HPDE6-E6E7 (cell line): ENCODE measurements at regions not wholly inside any gene's neighbourhood (a gene's known extent, or its start where the extent isn't known, plus 50 kb on each side); places are given as distances from the start of the nearest gene placed in this dataset.
"Not testable (repeated sequence)": the region's sequence is repeated elsewhere in the genome, so short reads cannot be mapped to it uniquely, and the experiment has no call there.

ENCODE experiments used
- DNase-seq: peaks from one replicate; pipeline ENCODE4 v3.0.0; 2011; ENCODE audit warnings: missing footprints; ENCODE audit errors: extremely low spot score

DNA sequence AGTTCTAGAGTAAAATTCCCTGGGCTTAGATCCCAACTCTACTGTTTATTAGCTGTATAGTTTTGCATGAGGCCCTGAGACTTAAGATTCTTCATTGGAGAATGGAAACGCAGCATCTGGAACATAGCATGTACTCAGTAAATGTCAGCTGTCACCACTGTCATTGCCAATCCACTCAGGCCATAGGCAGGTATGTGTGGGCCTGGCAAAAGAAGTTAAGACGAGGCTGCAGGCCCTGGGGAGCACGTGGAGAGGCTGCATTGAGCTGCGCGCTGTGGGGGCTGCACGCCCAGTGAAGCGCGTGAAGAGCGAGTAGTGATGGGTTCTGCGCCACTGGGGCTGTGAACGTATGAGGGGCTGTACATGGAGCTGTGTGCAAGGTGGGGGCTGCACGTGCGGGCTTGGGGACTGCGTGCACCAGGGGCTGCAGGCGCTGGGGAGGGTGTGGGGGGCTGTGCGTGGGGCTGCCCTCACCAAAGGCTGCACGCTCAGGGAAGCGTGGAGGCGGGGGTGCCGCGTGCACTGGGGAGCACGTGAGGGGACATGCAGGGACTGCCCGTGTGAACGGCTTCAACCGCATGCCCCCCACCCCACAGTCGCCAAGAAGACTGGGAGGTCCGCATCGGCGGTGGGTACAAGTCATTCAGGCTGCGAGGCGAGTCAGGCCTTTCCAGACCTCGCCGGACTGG is 85.5 kb downstream of the PRR15 start:
- no peak for DNase-seq

- DNase-seq = no peak
These were observed 86.2 kb downstream of the PRR15 start for GRCh38 chr7:29649876-29650275.

- DNase-seq = no peak
These were observed 87.8 kb downstream of the PRR15 start for GRCh38 chr7:29651477-29651876.

GRCh38 chr7:29652556-29652955 is 88.9 kb downstream of the PRR15 start:
- DNase-seq = no peak

DNA sequence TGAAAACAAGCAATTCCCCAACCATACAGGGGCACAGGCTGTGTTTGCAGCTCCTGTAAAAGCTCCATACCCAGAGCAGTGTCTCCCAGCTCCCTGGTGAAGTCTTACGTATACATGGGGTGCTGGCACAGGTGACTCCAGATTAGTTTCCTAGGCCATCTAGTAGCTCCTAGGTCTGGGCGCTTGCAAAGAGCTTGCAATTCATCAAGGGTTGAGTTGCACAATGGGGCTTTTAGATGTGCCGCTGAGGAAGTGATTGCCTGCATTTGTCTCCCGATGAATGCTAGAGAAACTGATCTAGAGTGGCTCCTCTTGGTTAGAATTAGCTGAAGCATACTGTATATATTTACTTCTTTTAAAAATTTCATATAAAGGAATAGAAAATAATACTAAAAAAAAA is 90.7 kb downstream of the PRR15 start:
- DNase-seq = not testable (repeated sequence)

- DNase-seq = no peak
These were observed 93.7 kb downstream of the PRR15 start for GRCh38 chr7:29657288-29657687.

DNA sequence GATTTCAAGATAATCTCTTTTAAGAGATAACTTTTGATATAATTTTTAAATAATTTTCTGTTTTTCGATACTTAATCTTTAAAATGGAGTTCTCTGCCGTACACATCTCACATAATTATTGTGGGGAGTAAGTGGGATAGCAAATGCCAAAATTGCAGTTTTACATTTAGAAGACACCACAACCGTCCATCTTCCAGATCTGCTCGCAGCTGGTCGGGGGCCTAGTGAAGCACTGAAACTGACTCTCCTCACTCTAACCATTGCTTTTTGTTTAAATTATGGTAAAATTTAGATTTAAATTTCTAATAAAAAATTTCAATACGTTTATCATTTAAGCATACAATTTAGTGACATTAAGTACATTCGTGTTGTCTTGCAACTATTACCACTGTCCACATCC is 94.2 kb downstream of the PRR15 start:
- DNase-seq = no peak

DNA sequence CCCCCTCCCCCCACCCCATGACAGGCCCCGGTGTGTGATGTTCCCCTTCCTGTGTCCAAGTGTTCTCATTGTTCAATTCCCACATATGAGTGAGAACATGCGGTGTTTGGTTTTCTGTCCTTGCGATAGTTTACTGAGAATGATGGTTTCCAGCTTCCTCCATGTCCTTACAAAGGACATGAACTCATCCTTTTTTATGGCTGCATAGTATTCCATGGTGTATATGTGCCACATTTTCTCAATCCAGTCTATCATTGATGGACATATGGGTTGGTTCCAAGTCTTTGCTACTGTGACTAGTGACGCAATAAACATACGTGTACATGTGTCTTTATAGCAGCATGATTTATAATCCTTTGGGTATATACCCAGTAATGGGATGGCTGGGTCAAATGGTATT is 95.6 kb downstream of the PRR15 start:
- DNase-seq = not testable (repeated sequence)

DNA sequence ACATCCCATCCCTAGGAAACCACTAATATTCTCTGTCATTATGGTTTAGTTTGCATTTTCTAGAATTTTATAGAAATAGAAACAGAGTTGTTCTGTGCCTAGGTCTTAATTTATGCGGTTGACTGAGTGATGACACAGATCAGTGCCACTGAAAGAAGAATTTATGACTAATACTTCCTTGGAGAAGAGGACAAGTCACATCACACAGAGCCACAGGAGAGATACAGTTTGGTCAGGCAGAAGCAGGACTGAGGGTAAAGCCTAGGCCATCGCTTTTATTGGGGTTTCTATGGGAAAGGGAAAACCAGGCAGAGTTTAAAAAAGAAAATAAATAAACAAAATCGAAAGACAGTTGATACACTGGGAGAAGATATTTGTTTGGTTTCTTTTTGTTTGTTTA is 99.3 kb downstream of the PRR15 start:
- not testable (repeated sequence) for DNase-seq

- DNase-seq = not testable (repeated sequence)
These were observed 101.4 kb downstream of the PRR15 start for GRCh38 chr7:29664999-29665398.

DNA sequence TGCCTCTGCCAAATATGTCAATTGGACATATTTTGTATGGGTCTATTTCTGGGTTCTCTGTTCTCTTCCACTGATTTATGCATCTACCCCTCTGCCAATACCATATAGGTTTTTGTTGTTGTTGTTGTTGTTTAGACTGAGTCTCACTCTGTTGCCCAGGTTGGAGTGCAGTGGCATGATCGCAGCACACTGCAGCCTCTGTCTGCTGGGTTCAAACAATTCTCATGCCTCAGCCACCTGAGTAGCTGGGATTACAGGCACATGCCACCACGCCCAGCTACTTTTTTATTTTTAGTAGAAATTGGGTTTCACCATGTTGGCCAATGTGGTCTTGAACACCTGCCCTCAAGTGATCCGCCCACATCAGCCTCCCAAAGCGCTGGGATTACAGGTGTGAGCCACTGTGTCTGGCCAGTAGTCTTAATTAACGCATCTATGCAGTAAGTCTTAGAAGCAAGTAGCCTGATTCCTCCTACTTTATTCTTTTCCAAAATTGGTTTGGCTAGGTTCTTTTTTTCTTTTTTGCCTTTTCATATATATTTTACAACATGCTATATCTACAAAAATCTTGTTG is 103.5 kb downstream of the PRR15 start:
- DNase-seq = not testable (repeated sequence)

GRCh38 chr7:29671286-29671685 is 107.7 kb downstream of the PRR15 start:
- not testable (repeated sequence) for DNase-seq

- not testable (repeated sequence) for DNase-seq
These were observed 110.0 kb downstream of the PRR15 start for GRCh38 chr7:29673635-29674034.

DNA sequence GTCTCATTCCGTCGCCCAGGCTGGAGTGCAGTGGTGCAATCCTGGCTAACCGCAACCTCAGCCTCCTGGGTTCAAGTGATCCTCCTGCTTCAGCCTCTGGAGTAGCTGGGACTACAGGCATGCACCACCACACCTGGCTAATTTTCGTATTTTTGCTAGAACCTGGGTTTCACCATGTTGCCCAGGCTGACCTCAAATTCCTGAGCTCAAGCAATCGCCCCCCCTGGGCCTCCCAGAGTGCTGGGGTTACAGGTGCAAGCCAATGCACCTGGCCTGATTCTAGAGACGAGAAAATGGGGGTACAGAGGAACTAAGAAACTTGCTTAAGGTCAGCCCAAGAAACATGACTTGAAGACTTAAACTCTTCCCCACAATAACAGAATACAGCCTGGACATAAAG is 111.0 kb downstream of the PRR15 start:
- DNase-seq = not testable (repeated sequence)

- not testable (repeated sequence) for DNase-seq
These were observed 113.6 kb downstream of the PRR15 start for GRCh38 chr7:29677254-29677653.

DNA sequence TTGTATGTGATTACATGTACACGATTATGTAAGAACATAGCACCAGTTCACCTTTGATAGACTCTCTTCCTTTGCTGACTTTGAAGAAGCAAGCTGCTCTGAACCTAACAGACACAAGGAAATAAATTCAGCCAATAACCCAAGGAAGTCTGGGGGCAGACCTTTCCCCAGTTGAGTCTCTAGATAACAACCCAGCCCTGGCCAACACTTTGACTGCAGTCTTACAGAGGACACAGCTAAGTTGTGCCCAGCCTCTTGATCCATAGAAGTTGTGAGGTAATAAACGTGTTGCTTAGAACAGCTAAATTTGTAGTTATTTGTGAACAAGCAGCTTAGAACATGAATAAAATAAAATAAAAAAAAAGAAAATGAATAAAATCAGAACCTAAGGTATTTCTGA is 116.3 kb downstream of the PRR15 start:
- not testable (repeated sequence) for DNase-seq

DNA sequence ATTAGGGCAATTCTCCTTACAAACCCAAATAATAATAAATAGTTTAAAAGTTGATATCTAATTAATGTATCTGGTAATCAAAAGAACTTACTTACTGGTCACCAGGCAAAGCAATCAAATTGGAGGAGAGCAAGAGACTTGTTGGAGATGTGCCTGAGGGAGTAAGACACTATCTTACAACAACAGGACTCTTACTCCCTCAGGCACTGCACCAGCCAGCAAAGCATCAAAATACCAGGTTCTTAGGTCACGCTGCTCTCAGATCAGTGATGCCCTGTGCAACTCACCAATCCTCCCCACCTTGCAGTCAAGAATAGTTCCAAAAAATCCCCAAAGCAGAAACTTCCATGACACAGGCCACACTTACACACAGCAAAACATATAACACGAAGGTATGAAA is 117.0 kb downstream of the PRR15 start:
- DNase-seq = not testable (repeated sequence)

DNA sequence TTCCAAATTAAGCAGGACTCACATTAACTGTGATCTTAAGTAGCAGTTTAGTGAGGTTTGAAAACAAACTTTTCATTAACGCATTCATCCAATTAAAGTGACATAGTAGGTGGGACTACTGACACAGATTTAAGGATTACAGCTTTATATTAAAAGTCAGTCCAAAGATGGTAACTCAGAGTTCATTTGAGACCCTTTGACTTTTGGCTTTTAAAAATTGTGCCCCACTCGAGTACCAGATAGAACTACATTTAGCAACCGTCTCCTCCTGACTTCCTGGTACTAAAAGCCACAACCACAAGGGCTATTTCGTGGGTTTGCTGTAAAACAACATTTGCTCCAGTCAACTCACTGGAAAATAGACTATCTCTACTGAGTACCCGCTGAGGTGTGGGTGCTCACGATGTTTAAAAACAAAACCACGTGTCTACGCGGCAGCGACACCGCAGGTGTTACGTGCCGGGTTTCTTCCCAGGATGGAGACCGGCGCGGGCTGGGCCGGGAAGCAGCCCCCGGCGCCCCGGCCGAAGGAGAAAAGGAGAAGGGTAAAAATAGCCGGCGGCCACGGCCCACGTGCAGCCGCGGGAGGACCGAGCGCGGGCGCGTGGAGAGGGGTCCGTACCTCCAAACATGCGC is 120.6 kb downstream of the PRR15 start:
- not testable (repeated sequence) for DNase-seq

DNA sequence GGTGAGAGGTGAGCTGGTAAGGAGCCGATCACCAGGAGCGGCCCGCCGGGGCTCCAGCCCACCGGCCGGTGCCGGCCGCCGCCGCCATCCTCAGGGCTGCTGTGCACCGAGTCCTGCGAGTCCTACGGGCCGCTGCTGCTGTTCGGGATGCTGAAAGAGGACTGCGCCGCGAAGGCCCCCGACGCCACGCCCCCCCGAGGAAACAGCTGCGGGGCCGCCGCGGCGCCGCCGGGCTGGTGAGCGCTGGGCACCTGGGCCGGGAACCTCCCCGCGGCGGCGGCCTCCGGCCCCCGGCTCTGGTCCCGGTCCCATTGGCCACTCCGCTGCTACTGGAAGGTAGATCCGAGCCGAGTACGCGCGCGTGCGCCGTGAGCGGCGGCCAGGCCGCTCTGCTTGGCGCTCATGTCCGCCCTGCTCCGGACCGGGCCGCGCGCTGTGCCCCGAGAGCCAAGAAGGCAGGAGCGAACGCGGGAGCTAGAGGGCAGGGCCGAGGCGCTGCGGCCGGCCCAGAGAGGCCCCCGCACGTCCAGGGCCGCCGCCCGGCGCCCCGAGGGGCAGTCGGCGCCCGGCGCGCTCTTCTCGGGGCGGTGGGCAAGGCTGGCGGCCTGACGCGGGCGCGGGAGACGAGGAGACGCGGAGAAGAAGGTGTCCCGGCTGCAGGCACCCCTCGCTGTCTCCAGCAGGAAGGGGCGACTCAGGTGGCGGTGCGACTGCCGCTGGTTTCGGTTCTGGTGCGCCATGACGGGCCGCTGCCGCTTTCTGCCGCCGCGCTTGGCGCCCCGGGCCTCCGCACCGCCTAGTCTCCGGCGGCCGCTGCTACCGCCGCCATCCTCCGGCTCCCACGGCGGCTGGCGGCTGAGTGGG is 121.3 kb upstream of the WIPF3 start:
- DNase-seq = peak; percentile 14

GRCh38 chr7:29685651-29686271 is 120.5 kb upstream of the WIPF3 start:
- DNase-seq = not testable (repeated sequence)

DNA sequence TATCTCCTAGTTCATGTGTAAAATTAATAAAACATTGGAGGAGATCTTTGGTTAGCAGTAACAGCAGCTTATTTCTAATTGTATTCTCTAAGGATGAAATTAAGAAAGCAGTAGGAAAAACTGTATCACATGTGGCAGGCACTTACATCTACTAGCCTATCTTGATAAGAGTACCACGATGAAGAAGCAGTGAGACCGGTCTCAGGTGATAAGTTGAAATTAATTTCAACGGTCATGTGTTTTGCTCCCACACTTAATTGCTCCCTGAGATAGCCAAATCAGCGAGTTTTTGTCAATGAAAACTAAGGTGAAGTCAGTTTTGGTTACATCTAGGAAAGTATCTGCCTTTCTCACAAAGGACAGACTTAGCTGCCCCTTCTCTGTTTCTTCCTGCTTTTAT is 115.8 kb upstream of the WIPF3 start:
- not testable (repeated sequence) for DNase-seq

- DNase-seq = not testable (repeated sequence)
These were observed 109.9 kb upstream of the WIPF3 start for GRCh38 chr7:29696402-29696801.
